Kidney (tissue), 13 donors: ENCODE measurements at regions not wholly inside any gene's neighbourhood (a gene's known extent, or its start where the extent isn't known, plus 50 kb on each side); places are given as distances from the start of the nearest gene placed in this dataset.

Experiments
- DNase-seq, 5 donors: peaks; one replicate each; pipeline ENCODE4 v3.0.0-alpha.2; 2013 to 2020
- FAIRE-seq: peaks from 2 replicates; lab custom pipeline; 2012; peaks lifted over from hg19 to GRCh38; lab: Jason Lieb, UNC
- H3K27ac ChIP-seq, 2 donors: one replicate each; pipeline ENCODE4 v1.7.0; 2013; ENCODE audit warnings: low read depth in 2 of 2, low read length in 2 of 2, inconsistent platforms in 1 of 2
- H3K27me3 ChIP-seq: one replicate; pipeline ENCODE4 v1.7.1; 2013; ENCODE audit warnings: low read length, inconsistent platforms; ENCODE audit not compliant: control insufficient read depth, insufficient read depth
- H3K36me3 ChIP-seq, 3 donors: one replicate each; pipeline versions ENCODE4 v1.7.0 to v1.7.1; 2013; ENCODE audit warnings: low read length in 3 of 3, control low read depth in 1 of 3, inconsistent platforms in 1 of 3; ENCODE audit not compliant: insufficient read depth in 3 of 3, control insufficient read depth in 2 of 3
- H3K4me1 ChIP-seq, 3 donors: one replicate each; pipeline versions ENCODE4 v1.7.0 to v1.7.1; 2013; ENCODE audit warnings: low read length in 3 of 3, inconsistent platforms in 1 of 3, low read depth in 1 of 3; ENCODE audit not compliant: control insufficient read depth in 2 of 3, insufficient read depth in 2 of 3
- H3K4me3 ChIP-seq, 3 donors: one replicate each; pipeline versions ENCODE4 v1.7.0 to v1.8.1; 2013; ENCODE audit warnings: low read length in 3 of 3, control low read depth in 1 of 3, inconsistent platforms in 1 of 3
- H3K9ac ChIP-seq, 3 donors: one replicate each; pipeline versions ENCODE4 v1.7.0 to v1.7.1; 2013; ENCODE audit warnings: low read length in 3 of 3, control low read depth in 1 of 3, inconsistent platforms in 1 of 3
- H3K9me3 ChIP-seq, 3 donors: one replicate each; pipeline versions ENCODE4 v1.7.0 to v1.7.1; 2013; ENCODE audit warnings: low read length in 3 of 3, control low read depth in 1 of 3, inconsistent platforms in 1 of 3; ENCODE audit not compliant: control insufficient read depth in 2 of 3, insufficient read depth in 1 of 3
- intact Hi-C: fragments of 100-400 bp; cut with DNase I; formaldehyde crosslinking; loops from one replicate; pipeline ENCODE4 v1.11.1; 2022
- TF ChIP-seq, protein P1 (sequence below): IDR thresholded peaks from 3 replicates; pipeline ENCODE4 v1.5.1; 2012; ENCODE audit warnings: mild to moderate bottlenecking, moderate library complexity, borderline replicate concordance; ENCODE audit not compliant: insufficient read depth; ENCODE audit errors: extremely low read depth
- donor health status: control.
- donor health status: control.
- donor health status: control.
- donor health status: control.
- donor health status: control.
- donor health status: DM: yes; HTN: yes; CAD: no.
- donor health status: Normal renal cell carcinoma (clear cell type).

DNA sequence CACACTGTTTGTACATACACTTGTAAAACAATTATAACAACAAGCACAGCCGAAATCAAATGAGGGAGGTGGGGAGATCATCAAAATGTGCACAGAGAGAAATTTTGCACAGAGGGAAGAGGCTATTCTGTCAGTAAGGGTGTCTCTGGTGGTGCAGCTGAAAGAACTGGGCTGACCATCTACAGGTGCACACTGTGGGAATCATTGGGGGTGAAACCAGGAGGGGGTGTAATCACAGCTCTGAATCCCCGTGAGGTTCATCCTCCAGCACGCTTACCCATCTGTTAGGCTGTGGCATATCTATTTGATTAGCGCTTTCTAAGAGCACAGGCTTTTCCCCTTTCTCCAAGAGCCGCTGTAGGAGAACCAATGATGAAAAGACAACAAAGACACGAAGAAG is 389.9 kb upstream of the CDH20 start:
- TF ChIP-seq, protein P1, sequence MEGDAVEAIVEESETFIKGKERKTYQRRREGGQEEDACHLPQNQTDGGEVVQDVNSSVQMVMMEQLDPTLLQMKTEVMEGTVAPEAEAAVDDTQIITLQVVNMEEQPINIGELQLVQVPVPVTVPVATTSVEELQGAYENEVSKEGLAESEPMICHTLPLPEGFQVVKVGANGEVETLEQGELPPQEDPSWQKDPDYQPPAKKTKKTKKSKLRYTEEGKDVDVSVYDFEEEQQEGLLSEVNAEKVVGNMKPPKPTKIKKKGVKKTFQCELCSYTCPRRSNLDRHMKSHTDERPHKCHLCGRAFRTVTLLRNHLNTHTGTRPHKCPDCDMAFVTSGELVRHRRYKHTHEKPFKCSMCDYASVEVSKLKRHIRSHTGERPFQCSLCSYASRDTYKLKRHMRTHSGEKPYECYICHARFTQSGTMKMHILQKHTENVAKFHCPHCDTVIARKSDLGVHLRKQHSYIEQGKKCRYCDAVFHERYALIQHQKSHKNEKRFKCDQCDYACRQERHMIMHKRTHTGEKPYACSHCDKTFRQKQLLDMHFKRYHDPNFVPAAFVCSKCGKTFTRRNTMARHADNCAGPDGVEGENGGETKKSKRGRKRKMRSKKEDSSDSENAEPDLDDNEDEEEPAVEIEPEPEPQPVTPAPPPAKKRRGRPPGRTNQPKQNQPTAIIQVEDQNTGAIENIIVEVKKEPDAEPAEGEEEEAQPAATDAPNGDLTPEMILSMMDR = no peak
- H3K4me3 ChIP-seq = no peak overlapping the region
- no peak overlapping the region for H3K9ac ChIP-seq
- H3K4me1 ChIP-seq = no peaks in the 10 kb centered on the region
- no peaks in the 10 kb centered on the region for H3K36me3 ChIP-seq
- no peak overlapping the region for H3K27ac ChIP-seq
- intact Hi-C loops = no loop called here
- FAIRE-seq (no peak), DNase-seq (no peak)
- H3K9me3 ChIP-seq = no peaks in the 10 kb centered on the region
- H3K27me3 ChIP-seq = no peaks in the 10 kb centered on the region

DNA sequence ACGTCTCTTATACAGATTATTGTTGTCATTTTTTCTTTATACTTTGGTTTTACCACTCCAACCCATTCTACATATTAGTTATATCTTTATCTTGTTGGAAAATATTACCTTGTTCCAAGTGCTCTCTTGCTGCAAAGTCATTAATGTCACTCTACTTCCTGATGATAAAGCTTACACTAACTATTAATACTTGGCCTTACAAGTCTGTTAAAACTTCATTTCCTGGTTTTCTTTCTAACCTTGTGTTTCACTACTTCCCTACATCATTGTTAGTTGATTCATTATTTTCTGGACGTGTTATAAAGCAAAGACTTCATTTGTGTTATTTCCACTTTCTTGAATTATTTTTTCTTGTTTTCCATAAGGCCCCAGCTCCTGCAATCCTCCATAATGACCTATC is 382.6 kb upstream of the CDH20 start:
- no peaks in the 10 kb centered on the region for H3K36me3 ChIP-seq
- DNase-seq = no peak
- H3K9me3 ChIP-seq = no peaks in the 10 kb centered on the region
- no peaks in the 10 kb centered on the region for H3K27me3 ChIP-seq
- no peak overlapping the region for H3K4me3 ChIP-seq
- no peak overlapping the region for H3K9ac ChIP-seq
- TF ChIP-seq, protein P1 = no peak
- no peak for FAIRE-seq
- intact Hi-C loops = no loop called here
- H3K4me1 ChIP-seq = no peaks in the 10 kb centered on the region
- H3K27ac ChIP-seq = no peak overlapping the region

DNA sequence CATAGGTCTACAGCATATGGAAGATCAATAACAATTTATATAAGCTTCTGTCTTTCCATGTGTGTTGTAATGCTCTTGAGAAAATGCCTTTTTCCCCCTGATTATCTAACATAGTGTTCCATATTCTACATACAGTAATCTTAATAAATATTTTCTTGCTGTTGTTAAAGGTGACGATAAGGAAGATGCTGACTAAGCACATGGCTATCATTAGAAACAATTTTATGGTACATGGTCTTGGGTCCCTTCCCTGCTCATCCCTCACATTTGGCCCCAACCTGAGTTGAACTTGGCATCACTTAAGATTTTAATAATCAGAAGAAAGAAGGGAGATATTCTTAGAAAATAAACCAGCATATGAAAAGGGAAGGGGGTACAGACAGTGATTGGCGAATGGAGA is 382.1 kb upstream of the CDH20 start:
- Histone ChIP-seq H3K4me1 (no peaks in the 10 kb centered on the region), H3K36me3 (no peaks in the 10 kb centered on the region), H3K4me3 (no peak overlapping the region), H3K27ac (no peak overlapping the region), H3K9me3 (no peaks in the 10 kb centered on the region), H3K9ac (no peak overlapping the region), H3K27me3 (no peaks in the 10 kb centered on the region)
- TF ChIP-seq, protein P1 = no peak
- no peak for DNase-seq
- FAIRE-seq = no peak
- intact Hi-C loops = no loop called here

DNA sequence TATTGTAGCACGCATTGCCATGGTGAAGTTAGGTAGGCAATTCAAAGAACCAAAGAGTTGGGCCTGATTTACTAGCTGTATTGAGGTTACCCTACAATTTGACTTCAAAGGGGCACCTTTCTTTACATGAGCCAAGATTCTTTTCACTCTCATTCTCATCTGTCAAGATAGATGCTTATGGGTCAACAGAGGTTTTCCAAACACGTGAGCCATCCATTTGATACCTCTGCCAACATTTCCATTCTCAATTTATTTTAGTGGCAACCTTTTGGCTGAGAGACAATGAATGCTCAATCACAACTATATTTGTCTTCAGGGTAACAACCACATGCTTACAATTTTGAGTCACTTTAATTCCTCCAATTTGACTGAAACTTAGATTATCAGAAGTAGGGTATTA is 370.6 kb upstream of the CDH20 start:
- no peaks in the 10 kb centered on the region for H3K9me3 ChIP-seq
- TF ChIP-seq, protein P1 = no peak
- H3K9ac ChIP-seq = no peak overlapping the region
- no peaks in the 10 kb centered on the region for H3K36me3 ChIP-seq
- peak in 2 of 5 donors; percentile 14 to 16 for DNase-seq
- H3K27me3 ChIP-seq = no peaks in the 10 kb centered on the region
- intact Hi-C loops = no loop called here
- no peaks in the 10 kb centered on the region for H3K4me1 ChIP-seq
- no peak overlapping the region for H3K27ac ChIP-seq
- no peak for FAIRE-seq
- H3K4me3 ChIP-seq = no peak overlapping the region
